A549 (cell line): ENCODE measurements at regions not wholly inside any gene's neighbourhood (a gene's known extent, or its start where the extent isn't known, plus 50 kb on each side); places are given as distances from the start of the nearest gene placed in this dataset.

Source experiments
- ATAC-seq, 2 experiments: fragments of 200-7000 bp in 1 of 2; fragments of >200 bp in 1 of 2; cut with Nextera tagmentation in 1 of 2; cut with Tn5 transposase in 1 of 2; 3 replicates each; pipeline versions ENCODE4 v1.8.0 to v1.9.1; 2018 to 2020; ENCODE audit warnings: mild to moderate bottlenecking in 1 of 2, moderate library complexity in 1 of 2
- CTCF ChIA-PET: fragments of 300-600 bp; sonication (Branson Sonifier 250); formaldehyde crosslinking; extraction: SDS; loops from one replicate; lab custom pipeline; 2021; ENCODE audit warnings: antibody characterized with exemption, inconsistent platforms; lab: Yijun Ruan, JAX
- POLR2A ChIA-PET: fragments of 350-600 bp; formaldehyde crosslinking; extraction: SDS; loops from one replicate; lab custom pipeline; 2021; ENCODE audit warnings: antibody characterized with exemption, inconsistent platforms; lab: Yijun Ruan, JAX
- DNase-seq, 2 experiments: peaks; one replicate each; pipeline versions ENCODE4 v3.0.0 to v3.0.0-alpha.2; 2011 to 2016; ENCODE audit warnings: low read depth in 1 of 2, low spot score in 1 of 2
- FAIRE-seq: peaks from 2 replicates; lab custom pipeline; 2011; peaks lifted over from hg19 to GRCh38; lab: Jason Lieb, UNC
- H3K27ac ChIP-seq, 2 experiments: fragments of >200 bp; sonication (Bioruptor Twin); formaldehyde crosslinking; 3 replicates each; pipeline ENCODE4 v1.5.1; 2016 to 2017
- H3K4me1 ChIP-seq: fragments of >200 bp; sonication (Bioruptor Twin); formaldehyde crosslinking; 3 replicates; pipeline ENCODE4 v1.6.1; 2016
- H3K4me2 ChIP-seq: fragments of >200 bp; sonication (Bioruptor Twin); formaldehyde crosslinking; 3 replicates; pipeline ENCODE4 v1.6.1; 2016
- H3K4me3 ChIP-seq: fragments of >200 bp; sonication (Bioruptor Twin); formaldehyde crosslinking; 3 replicates; pipeline ENCODE4 v1.5.1; 2016
- H3K9me3 ChIP-seq: fragments of >200 bp; sonication (Bioruptor Twin); formaldehyde crosslinking; 3 replicates; pipeline ENCODE4 v1.6.1; 2016
- CBX8 ChIP-seq: fragments of 200-600 bp; sonication (generic); IDR thresholded peaks from 2 replicates; pipeline ENCODE4 v1.6.1; 2016
- CHD2 ChIP-seq: fragments of 150-350 bp; IDR thresholded peaks from 2 replicates; pipeline ENCODE4 v1.6.1; 2014; ENCODE audit warnings: low read length; ENCODE audit not compliant: partially characterized antibody
- EHMT2 ChIP-seq: fragments of 200-600 bp; sonication (generic); IDR thresholded peaks from 2 replicates; pipeline ENCODE4 v1.6.1; 2016; ENCODE audit warnings: antibody characterized with exemption, low read depth, mild to moderate bottlenecking, moderate library complexity
- ELK1 ChIP-seq: fragments of 150-350 bp; IDR thresholded peaks from 2 replicates; pipeline ENCODE4 v1.6.1; 2014; ENCODE audit warnings: low read depth, mild to moderate bottlenecking, low read length
- EP300 ChIP-seq, 2 experiments: fragments of >200 bp; sonication (Bioruptor Twin); formaldehyde crosslinking; IDR thresholded peaks; 2 replicates in 1 of 2; 3 replicates in 1 of 2; pipeline ENCODE4 v1.6.1; 2016 to 2017
- FOSL2 ChIP-seq, 2 experiments: fragments of 450-650 bp in 1 of 2; fragments of >200 bp in 1 of 2; sonication (Bioruptor Twin) in 1 of 2; formaldehyde crosslinking; IDR thresholded peaks; 2 replicates each; pipeline versions ENCODE4 v1.5.0 to v1.6.1; 2016 to 2020; ENCODE audit warnings: mild to moderate bottlenecking in 1 of 2, moderate library complexity in 1 of 2
- GATA3 ChIP-seq: IDR thresholded peaks from 2 replicates; pipeline ENCODE4 v1.6.1; 2012; ENCODE audit warnings: borderline replicate concordance
- HOXA7 ChIP-seq: fragments of 250-450 bp; sonication (Bioruptor Pico); IDR thresholded peaks from 2 replicates; pipeline ENCODE4 v1.5.0; 2020; ENCODE audit warnings: mild to moderate bottlenecking, moderate library complexity
- HOXB13 ChIP-seq: fragments of 250-450 bp; sonication (Bioruptor Pico); IDR thresholded peaks from 2 replicates; pipeline ENCODE4 v1.5.0; 2020; ENCODE audit warnings: low read depth, mild to moderate bottlenecking, moderate library complexity
- JUN ChIP-seq, 2 experiments: fragments of >200 bp; sonication (Bioruptor Twin); formaldehyde crosslinking; IDR thresholded peaks; 2 replicates in 1 of 2; 3 replicates in 1 of 2; pipeline ENCODE4 v1.6.1; 2016 to 2017
- KDM5A ChIP-seq: fragments of 200-600 bp; sonication (generic); IDR thresholded peaks from 2 replicates; pipeline ENCODE4 v1.6.1; 2016; ENCODE audit warnings: antibody characterized with exemption, mild to moderate bottlenecking
- MAFK ChIP-seq: fragments of 450-650 bp; IDR thresholded peaks from 2 replicates; pipeline ENCODE4 v1.6.1; 2014; ENCODE audit not compliant: partially characterized antibody
- MAZ ChIP-seq: fragments of 150-350 bp; IDR thresholded peaks from 2 replicates; pipeline ENCODE4 v1.6.1; 2014; ENCODE audit warnings: antibody characterized with exemption, low read depth, low read length, borderline replicate concordance
- MYC ChIP-seq: IDR thresholded peaks from 2 replicates; pipeline ENCODE4 v1.6.1; 2012; ENCODE audit warnings: mild to moderate bottlenecking, inconsistent platforms, low read length, improper control_type of control experiment, borderline replicate concordance
- NFE2L2 ChIP-seq: fragments of 150-350 bp; conservative IDR thresholded peaks from 2 replicates; pipeline ENCODE4 v1.6.1; 2014; ENCODE audit warnings: low read length
- NPAS2 ChIP-seq: fragments of 250-450 bp; sonication (Bioruptor Pico); IDR thresholded peaks from 2 replicates; pipeline ENCODE4 v1.8.0; 2022; ENCODE audit warnings: mild to moderate bottlenecking, moderate library complexity, borderline replicate concordance
- PBX3 ChIP-seq: IDR thresholded peaks from 2 replicates; pipeline ENCODE4 v1.6.1; 2012
- PHF8 ChIP-seq: fragments of 200-600 bp; sonication (generic); IDR thresholded peaks from 2 replicates; pipeline ENCODE4 v1.6.1; 2016; ENCODE audit warnings: low read depth, mild to moderate bottlenecking, antibody characterized with exemption, moderate library complexity, borderline replicate concordance
- POLR2AphosphoS2 ChIP-seq: conservative IDR thresholded peaks from 2 replicates; pipeline ENCODE4 v1.6.1; 2012; ENCODE audit warnings: low read length, improper control_type of control experiment, inconsistent platforms
- RAD21 ChIP-seq, 2 experiments: fragments of >200 bp in 1 of 2; sonication (Bioruptor Twin) in 1 of 2; formaldehyde crosslinking in 1 of 2; IDR thresholded peaks in 1 of 2; conservative IDR thresholded peaks in 1 of 2; 2 replicates in 1 of 2; 3 replicates in 1 of 2; pipeline ENCODE4 v1.6.1; 2012 to 2018; ENCODE audit warnings: inconsistent platforms in 1 of 2
- RCOR1 ChIP-seq: fragments of 150-350 bp; IDR thresholded peaks from 2 replicates; pipeline ENCODE4 v1.6.1; 2014; ENCODE audit warnings: antibody characterized with exemption, low read length, low read depth
- RNF2 ChIP-seq: fragments of 200-600 bp; sonication (generic); IDR thresholded peaks from 2 replicates; pipeline ENCODE4 v1.6.1; 2016; ENCODE audit warnings: low read depth, mild to moderate bottlenecking, antibody characterized with exemption, moderate library complexity, borderline replicate concordance
- SMC3 ChIP-seq: fragments of >200 bp; sonication (Bioruptor Twin); formaldehyde crosslinking; IDR thresholded peaks from 3 replicates; pipeline ENCODE4 v1.6.1; 2018; ENCODE audit warnings: inconsistent platforms
- TFCP2L1 ChIP-seq: fragments of 250-450 bp; sonication (Bioruptor Pico); IDR thresholded peaks from 2 replicates; pipeline ENCODE4 v1.5.0; 2021; ENCODE audit warnings: mild to moderate bottlenecking
- ZC3H11A ChIP-seq: fragments of 450-650 bp; IDR thresholded peaks from 2 replicates; pipeline ENCODE4 v1.6.1; 2014; ENCODE audit warnings: antibody characterized with exemption, mild to moderate bottlenecking
- ZFP36 ChIP-seq: fragments of 450-650 bp; IDR thresholded peaks from 2 replicates; pipeline ENCODE4 v1.6.1; 2014; ENCODE audit warnings: borderline replicate concordance; ENCODE audit not compliant: partially characterized antibody
- ZNF302 ChIP-seq: fragments of 250-450 bp; sonication (Bioruptor Pico); IDR thresholded peaks from 2 replicates; pipeline ENCODE4 v1.9.0; 2021; ENCODE audit warnings: inconsistent platforms, mild to moderate bottlenecking, moderate library complexity
- ZSCAN20 ChIP-seq: fragments of 250-450 bp; sonication (Bioruptor Pico); IDR thresholded peaks from 2 replicates; pipeline ENCODE4 v1.8.0; 2022; ENCODE audit warnings: mild to moderate bottlenecking, moderate library complexity
- WGBS: methylation state at CpG from one replicate; pipeline ENCODE4 v1.1.6; 2017; ENCODE audit errors: missing lambda C conversion rate; 5-methylcytosine and 5-hydroxymethylcytosine counted together
- TF ChIP-seq, protein P1 (sequence below): fragments of 450-650 bp; IDR thresholded peaks from 2 replicates; pipeline ENCODE4 v1.6.1; 2014; ENCODE audit warnings: antibody characterized with exemption
- TF ChIP-seq, protein P2 (sequence below): IDR thresholded peaks from 2 replicates; pipeline ENCODE4 v1.6.1; 2012
- TF ChIP-seq, protein P3 (sequence below): fragments of >200 bp; sonication (Bioruptor Twin); formaldehyde crosslinking; IDR thresholded peaks from 2 replicates; pipeline ENCODE4 v1.6.1; 2016

DNA sequence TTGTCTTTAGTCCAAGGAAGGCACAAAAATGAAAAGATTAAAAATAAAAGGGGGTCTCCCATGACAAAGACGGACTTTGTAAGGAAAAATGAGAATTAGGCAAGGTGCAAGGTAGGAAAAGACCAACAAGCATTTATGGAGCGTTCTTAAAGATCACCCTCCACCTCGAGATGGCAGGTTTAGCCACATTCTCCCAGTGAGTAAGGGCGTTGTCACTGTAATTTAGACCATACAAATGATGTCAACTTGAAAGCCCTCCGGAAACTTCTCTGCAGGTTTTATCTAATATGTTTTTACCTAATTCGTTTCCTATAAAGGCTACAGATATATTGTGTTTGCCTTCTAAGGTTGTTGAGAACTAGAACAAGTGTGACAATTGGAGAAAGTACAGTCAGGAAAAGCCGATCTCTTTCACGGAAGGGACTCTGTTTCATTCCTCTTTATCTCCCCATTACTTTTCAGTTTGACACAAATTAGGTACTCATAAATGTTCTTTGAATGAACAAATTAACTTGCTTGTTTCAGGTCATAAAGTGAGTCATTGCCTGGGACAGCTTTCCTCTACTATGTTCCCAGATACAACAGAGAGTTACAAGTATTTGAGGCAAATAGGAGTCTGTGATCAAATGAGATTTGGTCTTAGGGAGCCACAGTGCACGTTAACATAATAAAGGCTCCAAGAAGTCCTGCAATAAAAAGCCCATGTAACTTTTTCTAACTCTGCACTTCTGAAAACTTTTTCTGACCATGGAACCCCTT lies 102.6 kb upstream of the HABP2 start:
- Histone ChIP-seq H3K9me3 (no peaks in the 10 kb centered on the region), H3K4me1 (no peaks in the 10 kb centered on the region), H3K27ac (no peak overlapping the region), H3K4me2 (no peak overlapping the region), H3K4me3 (no peak overlapping the region)
- no peak for DNase-seq
- ChIA-PET CTCF (interaction anchor here (5.3 kb wide), 1 partner anchor 12 kb away, joined by 54 read pairs; no protein-coding TSS in a partner anchor), POLR2A (no interaction called here)
- TF ChIP-seq ZC3H11A (no peak), CHD2 (no peak), ZSCAN20 (CRISPR knock-in tag) (no peak), NPAS2 (CRISPR knock-in tag) (no peak), ELK1 (no peak), EHMT2 (no peak), POLR2AphosphoS2 (no peak), FOSL2 (IDR thresholded peaks at IDR 0.05) (no peak), FOSL2 (CRISPR knock-in tag; IDR thresholded peaks at IDR 0.05) (no peak), RAD21 (conservative IDR thresholded peaks at IDR 0.05 in 1 of 2, IDR thresholded peaks at IDR 0.05 in 1 of 2) (no peak), MAZ (no peak), EP300 (IDR thresholded peaks at IDR 0.05) (no peak), RCOR1 (no peak), PBX3 (no peak), MAFK (no peak), TFCP2L1 (CRISPR knock-in tag) (no peak), HOXA7 (no peak), ZFP36 (no peak)
- TF ChIP-seq, protein P1, sequence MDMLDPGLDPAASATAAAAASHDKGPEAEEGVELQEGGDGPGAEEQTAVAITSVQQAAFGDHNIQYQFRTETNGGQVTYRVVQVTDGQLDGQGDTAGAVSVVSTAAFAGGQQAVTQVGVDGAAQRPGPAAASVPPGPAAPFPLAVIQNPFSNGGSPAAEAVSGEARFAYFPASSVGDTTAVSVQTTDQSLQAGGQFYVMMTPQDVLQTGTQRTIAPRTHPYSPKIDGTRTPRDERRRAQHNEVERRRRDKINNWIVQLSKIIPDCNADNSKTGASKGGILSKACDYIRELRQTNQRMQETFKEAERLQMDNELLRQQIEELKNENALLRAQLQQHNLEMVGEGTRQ, result no peak
- TF ChIP-seq, protein P2, sequence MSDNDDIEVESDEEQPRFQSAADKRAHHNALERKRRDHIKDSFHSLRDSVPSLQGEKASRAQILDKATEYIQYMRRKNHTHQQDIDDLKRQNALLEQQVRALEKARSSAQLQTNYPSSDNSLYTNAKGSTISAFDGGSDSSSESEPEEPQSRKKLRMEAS, result no peak
- no peak for FAIRE-seq
- no peak for ATAC-seq
- WGBS, result 28% methylated on average over 9 of the region's 9 CpGs

DNA sequence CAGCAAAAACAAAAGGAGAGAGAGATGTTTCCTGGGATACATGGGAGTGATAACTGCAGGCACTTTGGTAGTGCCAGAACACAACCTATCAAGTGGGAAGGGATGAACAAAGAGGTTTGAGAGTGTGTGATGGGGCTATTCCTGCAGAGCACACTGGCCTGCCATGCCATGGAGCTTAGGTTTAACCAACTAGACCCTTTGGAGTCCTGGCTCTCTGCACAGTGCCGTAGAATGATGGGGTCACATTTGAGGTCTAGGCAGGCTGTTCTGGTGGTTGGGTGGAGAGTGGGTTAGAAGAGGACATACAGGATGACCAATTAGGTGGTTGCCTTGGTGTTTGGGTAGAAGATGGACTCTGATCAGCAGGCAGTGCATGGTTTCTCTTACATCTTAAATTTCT lies 101.9 kb upstream of the HABP2 start:
- H3K4me1 ChIP-seq, result no peaks in the 10 kb centered on the region
- H3K9me3 ChIP-seq, result no peaks in the 10 kb centered on the region
- WGBS, result 47% methylated on average over 1 of the region's 1 CpG
- FAIRE-seq (no peak), ATAC-seq (no peak), DNase-seq (no peak)
- ChIA-PET POLR2A (no interaction called here), CTCF (interaction anchor here (5.3 kb wide), 1 partner anchor 12 kb away, joined by 54 read pairs; no protein-coding TSS in a partner anchor)
- no peak overlapping the region for H3K27ac ChIP-seq
- no peak overlapping the region for H3K4me3 ChIP-seq
- no peak overlapping the region for H3K4me2 ChIP-seq
- TF ChIP-seq ZC3H11A (no peak), SMC3 (no peak), JUN (IDR thresholded peaks at IDR 0.05) (no peak), HOXB13 (no peak), CBX8 (no peak), KDM5A (no peak), RAD21 (conservative IDR thresholded peaks at IDR 0.05 in 1 of 2, IDR thresholded peaks at IDR 0.05 in 1 of 2) (no peak), RNF2 (no peak), ZNF302 (CRISPR knock-in tag) (no peak), EHMT2 (no peak), PBX3 (no peak), NPAS2 (CRISPR knock-in tag) (no peak), ELK1 (no peak), NFE2L2 (no peak), GATA3 (no peak), MYC (no peak), HOXA7 (no peak), MAZ (no peak), PHF8 (no peak)
- TF ChIP-seq, protein P3, sequence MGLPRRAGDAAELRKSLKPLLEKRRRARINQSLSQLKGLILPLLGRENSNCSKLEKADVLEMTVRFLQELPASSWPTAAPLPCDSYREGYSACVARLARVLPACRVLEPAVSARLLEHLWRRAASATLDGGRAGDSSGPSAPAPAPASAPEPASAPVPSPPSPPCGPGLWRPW, result no peak
